Mucosa of descending colon (tissue), 3 donors: ENCODE measurements at regions not wholly inside any gene's neighbourhood (a gene's known extent, or its start where the extent isn't known, plus 50 kb on each side); places are given as distances from the start of the nearest gene placed in this dataset.
A peak's percentile ranks its signal among the peaks of the same experiment; 100 is the strongest.

Source experiments
- ATAC-seq: fragments of 200-7000 bp; cut with Tn5 transposase; one replicate; pipeline ENCODE4 v1.9.1; 2020; ENCODE audit warnings: mild to moderate bottlenecking, moderate library complexity
- DNase-seq, 3 donors: peaks; one replicate each; pipeline ENCODE4 v3.0.0-alpha.2; 2020
- H3K36me3 ChIP-seq: fragments of 200-600 bp; one replicate; pipeline ENCODE4 v1.8.0; 2021; ENCODE audit warnings: low read depth, mild to moderate bottlenecking
- H3K4me1 ChIP-seq: fragments of 200-600 bp; one replicate; pipeline ENCODE4 v1.8.0; 2021; ENCODE audit warnings: low read depth, mild to moderate bottlenecking
- H3K4me3 ChIP-seq: fragments of 200-600 bp; one replicate; pipeline ENCODE4 v1.8.0; 2021; ENCODE audit warnings: mild to moderate bottlenecking
- H3K9me3 ChIP-seq: fragments of 200-600 bp; one replicate; pipeline ENCODE4 v1.8.0; 2021; ENCODE audit warnings: mild to moderate bottlenecking
- CTCF ChIP-seq: fragments of 200-600 bp; IDR thresholded peaks from one replicate; pipeline ENCODE4 v1.8.0; 2022; ENCODE audit warnings: antibody characterized with exemption, mild to moderate bottlenecking
- intact Hi-C, 2 donors: fragments of 100-400 bp; cut with DNase I in 1 of 2; cut with micrococcal nuclease in 1 of 2; formaldehyde crosslinking; loops; one replicate each; pipeline versions ENCODE4 v1.11.0 to v1.11.1; 2022; cut with DNase I, micrococcal nuclease
- donor health status: DM: no; HTN: no; CAD: no; lungs with moderate emphysema.
- donor health status: DM: no; HTN: no; CAD: no.
- donor health status: DM: no; HTN: yes; CAD: no.

- intact Hi-C loops: no loop called here
- ATAC-seq (no peak), DNase-seq (no peak)
- no peak for TF ChIP-seq CTCF
- H3K36me3 ChIP-seq: no peaks in the 10 kb centered on the region
- no peaks in the 10 kb centered on the region for H3K9me3 ChIP-seq
- no peak overlapping the region for H3K4me3 ChIP-seq
- H3K4me1 ChIP-seq: no peaks in the 10 kb centered on the region
These were observed 194.0 kb upstream of the RBMS1 start for GRCh38 chr2:160687629-160688028.

- Histone ChIP-seq H3K9me3 (no peaks in the 10 kb centered on the region), H3K4me1 (no peaks in the 10 kb centered on the region), H3K4me3 (no peak overlapping the region), H3K36me3 (no peaks in the 10 kb centered on the region)
- intact Hi-C loops: no loop called here
- no peak for TF ChIP-seq CTCF
- DNase-seq (no peak), ATAC-seq (no peak)
These were observed 195.8 kb upstream of the RBMS1 start for GRCh38 chr2:160689441-160689840.

- no peak for TF ChIP-seq CTCF
These were observed 200.6 kb upstream of the RBMS1 start for GRCh38 chr2:160694221-160694620.

GRCh38 chr2:160694631-160695030, 201.0 kb upstream of the RBMS1 start:
- ATAC-seq (peak; percentile 16), DNase-seq (peak in 2 of 3 donors; percentile 6 to 17)
- Histone ChIP-seq H3K4me1 (no peaks in the 10 kb centered on the region), H3K36me3 (no peaks in the 10 kb centered on the region), H3K4me3 (no peak overlapping the region), H3K9me3 (no peaks in the 10 kb centered on the region)
- intact Hi-C loops: no loop called here
- TF ChIP-seq CTCF: no peak

More at GRCh38 chr2:160694221-160694620, 200.6 kb upstream of the RBMS1 start:
- intact Hi-C loops: no loop called here
- no peak for DNase-seq
- H3K4me3 ChIP-seq: no peak overlapping the region
- H3K9me3 ChIP-seq: no peaks in the 10 kb centered on the region
- no peak for ATAC-seq
- no peaks in the 10 kb centered on the region for H3K36me3 ChIP-seq
- H3K4me1 ChIP-seq: no peaks in the 10 kb centered on the region

GRCh38 chr2:160695402-160696086, 201.9 kb upstream of the RBMS1 start:
- H3K4me3 ChIP-seq: no peak overlapping the region
- TF ChIP-seq CTCF: no peak
- no peaks in the 10 kb centered on the region for H3K36me3 ChIP-seq
- no peaks in the 10 kb centered on the region for H3K9me3 ChIP-seq
- H3K4me1 ChIP-seq: no peaks in the 10 kb centered on the region
- ATAC-seq (no peak), DNase-seq (no peak)
- intact Hi-C loops: no loop called here

GRCh38 chr2:160696087-160696452, 202.5 kb upstream of the RBMS1 start:
- DNase-seq (no peak), ATAC-seq (no peak)
- no peak for TF ChIP-seq CTCF
- intact Hi-C loops: no loop called here
- Histone ChIP-seq H3K4me3 (no peak overlapping the region), H3K9me3 (no peaks in the 10 kb centered on the region), H3K36me3 (no peaks in the 10 kb centered on the region), H3K4me1 (no peaks in the 10 kb centered on the region)
